Chondrocyte (in vitro differentiated cells): ENCODE measurements at regions not wholly inside any gene's neighbourhood (a gene's known extent, or its start where the extent isn't known, plus 50 kb on each side); places are given as distances from the start of the nearest gene placed in this dataset.

ENCODE experiments used
- DNase-seq: peaks from one replicate; pipeline ENCODE4 v3.0.0; 2021; ENCODE audit warnings: mixed read lengths, low spot score
- H3K27ac Mint-ChIP-seq: one replicate; pipeline ENCODE4 v1.8.0; 2021; ENCODE audit warnings: mild to moderate bottlenecking, moderate library complexity, mixed read lengths; ENCODE audit not compliant: unreplicated experiment
- H3K27me3 Mint-ChIP-seq: 2 replicates; pipeline ENCODE4 v1.8.0; 2021; ENCODE audit warnings: low read depth, mixed read lengths
- H3K36me3 Mint-ChIP-seq: 2 replicates; pipeline ENCODE4 v1.8.0; 2021; ENCODE audit warnings: low read depth, mixed read lengths
- H3K4me1 Mint-ChIP-seq: 2 replicates; pipeline ENCODE4 v1.8.0; 2021; ENCODE audit warnings: low read depth, mild to moderate bottlenecking, mixed read lengths
- H3K4me3 Mint-ChIP-seq: one replicate; pipeline ENCODE4 v1.8.0; 2021; ENCODE audit warnings: mild to moderate bottlenecking, moderate library complexity, mixed read lengths; ENCODE audit not compliant: unreplicated experiment
- H3K9me3 Mint-ChIP-seq: 2 replicates; pipeline ENCODE4 v1.8.0; 2021; ENCODE audit warnings: low read depth, mixed read lengths
- CTCF ChIP-seq: fragments of 200-600 bp; sonication (generic); IDR thresholded peaks from 2 replicates; pipeline ENCODE4 v1.5.0; 2021; ENCODE audit warnings: antibody characterized with exemption, mild to moderate bottlenecking, moderate library complexity

GRCh38 chr1:114295321-114295720, 141.7 kb upstream of the SYT6 start:
- H3K27ac Mint-ChIP-seq, result no peak overlapping the region
- H3K9me3 Mint-ChIP-seq, result peaks cover 3% of the 10 kb centered on the region
- TF ChIP-seq CTCF, result no peak
- H3K27me3 Mint-ChIP-seq, result peaks cover 9% of the 10 kb centered on the region
- H3K4me1 Mint-ChIP-seq, result peaks cover 12% of the 10 kb centered on the region
- no peaks in the 10 kb centered on the region for H3K36me3 Mint-ChIP-seq
- DNase-seq, result no peak
- H3K4me3 Mint-ChIP-seq, result no peak overlapping the region

DNA sequence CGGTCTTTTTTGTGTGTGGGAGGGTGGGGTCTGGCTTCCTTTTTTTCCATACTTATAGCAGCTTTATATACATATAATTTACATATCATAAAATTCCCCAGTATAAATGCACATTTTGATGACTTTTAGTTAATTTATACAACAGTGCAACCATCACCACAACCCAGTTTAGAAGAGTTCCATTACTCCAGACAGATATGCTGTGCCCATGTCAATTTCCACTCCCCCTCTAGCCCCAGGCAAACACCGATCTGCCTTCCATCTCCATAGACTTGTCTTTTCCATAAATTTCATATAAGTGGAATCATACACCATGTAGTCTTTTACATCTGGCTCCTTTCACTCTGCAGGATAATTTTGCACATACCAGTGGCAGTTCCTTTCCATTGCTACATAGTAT, 139.2 kb upstream of the SYT6 start:
- Mint-ChIP-seq H3K27me3 (no peaks in the 10 kb centered on the region), H3K9me3 (peaks cover 3% of the 10 kb centered on the region), H3K4me3 (no peak overlapping the region), H3K4me1 (peaks cover 17% of the 10 kb centered on the region), H3K36me3 (no peaks in the 10 kb centered on the region), H3K27ac (no peak overlapping the region)
- TF ChIP-seq CTCF, result no peak
- no peak for DNase-seq

DNA sequence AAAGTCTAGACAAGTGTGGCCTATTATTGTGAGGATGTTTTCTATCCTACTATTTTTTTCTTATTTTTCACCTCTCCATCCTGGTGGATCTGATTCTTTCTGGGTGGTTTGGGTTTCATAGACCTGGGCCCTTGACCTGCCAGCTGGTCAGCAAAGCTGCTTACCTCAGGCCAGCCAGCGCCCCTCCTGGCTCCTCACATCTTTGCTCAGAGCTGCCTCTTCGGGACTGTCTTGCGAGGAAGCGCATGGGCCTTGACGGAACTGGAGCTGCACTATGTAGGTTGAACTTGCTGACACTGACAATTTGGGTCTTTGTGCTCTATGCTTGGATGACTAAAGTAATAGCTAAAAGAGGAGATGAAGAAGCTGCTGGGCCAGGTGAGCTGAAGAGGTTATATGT, 138.5 kb upstream of the SYT6 start:
- no peak for TF ChIP-seq CTCF
- H3K36me3 Mint-ChIP-seq, result no peaks in the 10 kb centered on the region
- H3K27me3 Mint-ChIP-seq, result no peaks in the 10 kb centered on the region
- DNase-seq, result no peak
- H3K27ac Mint-ChIP-seq, result no peak overlapping the region
- peaks cover 3% of the 10 kb centered on the region for H3K9me3 Mint-ChIP-seq
- H3K4me1 Mint-ChIP-seq, result peaks cover 17% of the 10 kb centered on the region
- no peak overlapping the region for H3K4me3 Mint-ChIP-seq

- Mint-ChIP-seq H3K36me3 (no peaks in the 10 kb centered on the region), H3K4me1 (peaks cover 27% of the 10 kb centered on the region), H3K9me3 (peaks cover under 1% of the 10 kb centered on the region), H3K27me3 (no peaks in the 10 kb centered on the region), H3K27ac (no peak overlapping the region), H3K4me3 (no peak overlapping the region)
- TF ChIP-seq CTCF, result no peak
- no peak for DNase-seq
Observed at GRCh38 chr1:114290776-114291175, 137.1 kb upstream of the SYT6 start.

- no peak for TF ChIP-seq CTCF
- Mint-ChIP-seq H3K4me1 (peaks cover 28% of the 10 kb centered on the region), H3K9me3 (no peaks in the 10 kb centered on the region), H3K27me3 (no peaks in the 10 kb centered on the region), H3K4me3 (no peak overlapping the region), H3K27ac (peak overlapping the region; percentile 6), H3K36me3 (no peaks in the 10 kb centered on the region)
- DNase-seq, result no peak
Observed at GRCh38 chr1:114290341-114290740, 136.7 kb upstream of the SYT6 start.
